ENCODE measurements at regions not wholly inside any gene's neighbourhood (a gene's known extent, or its start where the extent isn't known, plus 50 kb on each side); places are given as distances from the start of the nearest gene placed in this dataset.
"Not testable (repeated sequence)": the region's sequence is repeated elsewhere in the genome, so short reads cannot be mapped to it uniquely, and the experiment has no call there.

DNA sequence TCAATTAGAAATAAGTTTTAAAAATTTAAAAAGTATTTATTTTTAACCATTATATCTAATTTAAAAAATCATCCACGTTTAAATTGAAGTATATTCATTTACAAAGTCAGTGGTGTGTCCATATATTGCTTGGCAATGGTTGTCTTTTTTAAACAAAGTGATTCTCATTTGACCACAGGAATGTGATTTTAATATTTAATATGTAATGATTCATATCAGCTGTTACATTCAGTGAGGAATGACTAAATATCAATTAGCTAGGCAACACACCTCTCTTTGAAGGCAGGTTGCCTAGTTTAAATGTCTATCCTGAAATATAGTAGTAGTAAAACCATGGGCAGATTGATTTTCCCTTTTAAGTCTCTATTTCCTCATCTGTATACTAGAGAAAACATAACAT is 392.2 kb upstream of the CCDC179 start:
- DNase-seq (ENCODE audit: low read depth in 2 of 2) = no peak

DNA sequence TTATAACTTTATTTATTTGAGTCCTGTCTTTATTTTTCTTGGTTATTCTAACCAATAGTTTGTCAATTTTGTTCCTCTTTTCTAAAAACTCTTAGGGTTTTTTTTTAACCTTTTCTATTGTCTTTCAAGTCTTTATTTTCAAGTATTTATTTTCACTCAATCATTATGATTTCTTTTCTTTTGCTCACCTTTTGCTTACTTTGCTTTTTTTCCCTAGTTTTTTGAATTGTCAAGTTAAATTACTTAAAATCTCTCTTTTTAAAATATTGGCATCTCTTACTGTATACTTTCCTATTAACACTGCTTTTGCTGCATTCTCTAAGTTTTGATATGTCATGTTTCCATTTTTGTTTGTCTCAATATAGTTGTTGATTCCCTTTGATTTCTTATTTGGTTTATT is 396.8 kb upstream of the CCDC179 start:
- no peak for DNase-seq (ENCODE audit: low read depth in 2 of 2)

DNA sequence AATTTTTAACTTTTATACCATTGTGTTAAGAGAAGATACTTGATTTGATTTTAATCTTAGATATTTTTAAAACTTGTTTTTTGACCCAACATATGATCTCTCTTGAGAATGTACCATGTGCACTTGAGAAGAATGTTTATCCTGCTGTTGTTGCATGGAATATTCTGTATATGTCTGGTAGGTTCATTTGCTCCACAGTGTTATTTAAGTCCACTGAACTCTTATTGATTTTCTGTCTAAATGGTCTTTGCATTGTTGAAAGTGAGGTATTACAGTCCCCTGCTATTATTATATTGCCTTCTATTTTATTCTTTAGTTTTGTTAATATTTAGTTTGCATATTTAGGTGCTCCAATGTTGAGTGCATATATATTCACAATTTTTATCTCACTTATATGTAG is 397.3 kb upstream of the CCDC179 start:
- no peak for DNase-seq (ENCODE audit: low read depth in 2 of 2)

DNA sequence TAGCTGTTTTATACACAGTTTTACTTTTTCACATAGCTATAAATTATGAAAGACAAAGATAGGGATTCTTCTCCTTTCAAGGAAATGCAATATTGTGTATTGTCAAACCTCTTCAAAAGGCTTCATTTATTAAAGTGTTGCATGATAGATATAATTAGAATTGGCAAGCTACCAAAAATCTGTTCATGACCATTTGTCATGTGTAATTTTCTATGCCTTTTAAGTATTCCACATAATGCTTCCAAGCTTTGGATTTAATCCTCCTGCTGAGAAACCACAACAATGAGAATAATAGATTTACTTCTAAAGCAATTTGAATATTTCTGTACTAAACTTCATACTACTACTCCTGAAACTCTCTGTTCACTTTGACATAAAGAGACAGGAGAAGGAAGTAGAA is 403.2 kb upstream of the CCDC179 start:
- DNase-seq (ENCODE audit: low read depth in 2 of 2) = no peak

DNA sequence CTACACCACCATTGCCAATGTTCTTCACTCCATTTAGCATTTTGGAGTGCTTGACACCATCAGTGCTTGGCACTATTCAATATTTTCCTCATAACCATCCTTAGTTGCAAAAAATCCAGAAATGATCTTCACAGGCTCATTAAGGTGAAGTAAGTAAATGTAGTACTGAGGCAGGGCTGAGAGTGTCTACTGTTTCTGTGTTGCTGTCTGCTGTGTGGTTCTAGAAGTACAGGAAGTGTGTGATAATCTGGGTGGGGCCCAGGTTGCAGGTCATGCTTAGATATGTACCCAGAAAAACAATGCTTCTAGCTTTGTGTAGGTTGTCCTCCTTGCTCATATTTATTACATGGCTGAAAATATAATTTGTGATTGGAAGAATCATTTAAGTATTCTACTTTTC is 411.8 kb upstream of the CCDC179 start:
- no peak for DNase-seq (ENCODE audit: low read depth in 2 of 2)

DNA sequence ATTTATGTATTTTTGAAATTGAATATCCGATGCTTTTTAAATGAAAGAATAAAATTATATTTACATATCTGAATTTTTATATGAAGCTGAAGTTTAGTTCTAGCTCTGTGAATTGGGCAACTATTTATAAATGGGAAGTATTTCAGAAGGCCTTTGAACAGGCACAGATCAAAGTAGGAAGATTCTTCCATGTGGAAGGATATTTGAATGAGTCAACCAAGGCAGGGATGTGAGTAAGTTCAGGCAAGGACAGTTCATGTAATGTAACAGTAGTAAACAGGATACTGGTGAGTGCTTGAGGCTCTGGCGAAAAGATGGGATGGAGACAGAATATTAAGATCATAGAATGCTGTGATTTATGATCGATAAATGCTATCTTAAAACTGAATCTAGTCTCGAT is 417.8 kb upstream of the CCDC179 start:
- DNase-seq (ENCODE audit: low read depth in 2 of 2) = no peak

DNA sequence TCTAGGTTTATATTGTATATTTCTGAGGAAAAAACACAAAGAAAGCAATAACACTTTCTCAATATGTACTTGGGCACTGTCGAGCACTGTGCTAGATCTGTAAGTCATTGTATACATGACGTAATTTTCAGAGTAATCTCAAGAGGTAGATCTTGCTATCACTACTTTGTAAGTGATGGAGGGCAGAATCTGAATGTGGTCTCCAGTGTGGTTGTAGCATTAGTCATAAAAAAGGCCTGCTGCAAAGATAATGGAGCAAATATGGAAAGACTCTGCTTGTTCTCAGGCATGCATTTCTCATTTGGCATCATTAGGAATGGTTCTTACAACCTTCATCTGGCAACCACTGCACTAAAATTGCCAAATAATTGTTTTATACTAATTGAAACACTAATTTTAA is 419.8 kb upstream of the CCDC179 start:
- DNase-seq (ENCODE audit: low read depth in 2 of 2) = no peak

DNA sequence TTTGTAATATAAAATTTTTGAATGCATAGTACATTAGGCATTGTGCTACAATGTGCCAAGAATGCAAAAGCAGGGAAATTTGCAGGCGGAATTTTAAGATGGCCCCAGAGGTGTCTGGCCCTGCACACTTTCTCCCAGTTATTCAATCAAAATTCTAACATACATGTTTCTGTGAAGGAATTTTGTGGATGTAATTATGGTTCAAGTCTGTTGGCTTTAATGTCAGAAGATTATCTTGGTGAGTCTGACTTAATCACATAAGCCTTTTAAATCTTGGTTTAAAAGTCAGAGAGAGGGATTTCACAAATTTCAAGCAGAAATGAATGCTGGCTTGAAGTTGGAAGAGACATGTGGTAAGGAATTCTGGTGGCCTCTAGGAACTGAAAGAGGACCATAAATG is 423.4 kb upstream of the CCDC179 start:
- DNase-seq (ENCODE audit: low read depth in 2 of 2) = no peak

DNA sequence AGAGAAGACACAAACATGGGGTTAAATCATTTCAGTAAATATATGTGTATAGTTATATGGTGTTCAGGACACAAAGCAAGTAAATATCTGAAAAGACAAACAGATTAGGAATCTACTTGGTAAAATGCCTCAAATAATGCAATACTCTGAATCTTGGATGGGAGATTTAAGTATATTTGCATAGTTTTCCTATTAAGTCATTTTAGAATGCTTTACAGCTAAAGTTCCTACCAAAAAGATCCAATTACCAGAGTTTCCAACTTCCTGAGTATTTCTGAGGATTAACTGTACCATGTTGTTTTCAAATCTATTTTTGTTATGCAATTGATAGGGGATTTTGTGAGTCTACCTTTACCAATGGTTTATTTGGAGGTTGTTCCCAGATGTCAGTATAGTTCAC is 424.4 kb upstream of the CCDC179 start:
- DNase-seq (ENCODE audit: low read depth in 2 of 2) = no peak

DNA sequence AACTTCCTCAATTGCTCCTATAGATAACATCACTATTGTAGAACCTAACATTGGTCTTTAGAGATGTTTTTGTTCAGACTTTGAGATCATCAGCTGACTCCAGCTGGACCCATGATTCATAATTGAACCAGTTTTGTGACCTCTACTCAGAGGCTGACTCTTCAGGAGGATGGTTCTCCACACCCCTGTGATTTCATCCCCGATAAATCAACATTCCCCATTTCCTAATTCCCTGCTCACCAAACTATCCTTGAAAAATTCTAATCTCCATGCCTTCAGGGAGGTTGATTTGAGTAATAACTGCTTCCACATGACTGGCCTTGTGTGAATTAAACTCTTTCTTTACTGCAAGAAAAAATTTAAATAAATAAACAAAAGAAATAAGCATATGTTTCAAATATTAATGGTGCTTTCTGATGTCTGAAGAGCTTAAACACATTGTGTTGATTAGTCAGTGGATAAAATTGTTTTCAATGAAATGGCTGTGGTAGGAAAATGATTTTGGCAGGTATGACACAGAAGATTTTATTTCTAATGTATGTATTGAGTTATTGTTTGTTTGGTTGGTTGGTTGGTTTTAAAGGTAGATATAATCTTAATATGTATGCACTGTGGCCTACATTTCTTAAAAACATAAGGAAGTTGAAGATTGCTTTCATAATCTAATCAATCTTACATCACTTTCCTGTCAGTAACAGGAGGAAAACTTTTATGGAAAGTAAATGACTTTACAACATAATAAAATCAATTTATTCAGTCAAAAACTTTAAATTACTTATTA is 427.9 kb upstream of the CCDC179 start:
- no peak for DNase-seq (ENCODE audit: low read depth in 2 of 2)

DNA sequence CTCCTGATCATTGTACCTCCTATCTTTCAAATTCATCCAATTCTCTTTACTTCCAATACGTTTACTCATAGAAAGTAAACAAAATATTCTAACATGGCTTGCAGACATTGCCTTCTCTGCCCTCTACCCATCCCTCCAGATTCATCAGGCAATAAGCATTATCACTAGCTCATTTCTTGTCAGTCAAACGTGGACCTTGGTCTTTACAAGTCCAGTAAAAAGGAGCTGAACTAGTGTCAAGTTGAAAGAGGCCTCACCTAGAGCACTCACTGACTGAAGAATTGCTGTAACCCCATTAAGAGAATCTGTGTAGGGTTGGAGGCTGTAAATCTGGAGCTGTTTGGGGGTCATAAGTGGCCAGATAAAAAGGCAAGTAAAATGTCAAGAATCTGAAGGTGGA is 435.0 kb upstream of the CCDC179 start:
- no peak for DNase-seq (ENCODE audit: low read depth in 2 of 2)

DNA sequence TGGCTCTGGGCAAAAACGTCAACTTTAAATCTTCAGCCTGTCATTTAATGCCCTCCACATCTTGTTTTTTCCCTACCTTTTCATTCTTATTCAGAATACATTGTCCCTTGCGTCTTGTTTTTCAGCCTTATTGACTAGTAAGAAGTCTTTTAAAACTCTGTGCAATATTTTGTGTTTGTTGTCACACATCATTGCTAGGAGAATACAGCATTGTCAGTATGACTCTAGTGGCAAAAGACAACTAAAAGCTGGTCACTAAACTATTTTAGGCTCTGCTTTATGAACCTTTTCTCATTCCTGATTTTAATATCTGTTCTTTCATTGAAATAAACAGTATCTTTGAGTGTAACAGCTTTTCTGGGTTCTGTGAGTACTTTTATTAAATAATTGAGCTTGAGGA is 447.8 kb upstream of the CCDC179 start:
- DNase-seq (ENCODE audit: low read depth in 2 of 2) = no peak

DNA sequence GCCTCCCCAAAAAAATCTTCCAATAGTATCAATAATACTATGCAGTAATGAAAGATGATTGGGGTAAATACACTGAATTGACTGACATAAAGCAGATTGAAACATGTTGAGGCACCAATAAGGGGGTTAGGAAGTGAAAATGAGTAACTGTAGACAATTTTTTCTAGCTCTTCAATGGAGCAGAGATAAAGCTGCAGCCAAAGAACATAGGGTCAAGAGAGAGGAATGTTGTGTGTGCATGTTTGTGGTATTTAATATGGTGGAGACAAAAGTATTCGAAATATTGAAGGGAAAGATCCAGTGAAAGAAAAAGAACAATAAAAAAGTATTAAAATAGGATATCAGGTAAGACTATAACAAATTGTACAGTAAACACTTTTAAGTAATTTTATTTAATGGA is 450.0 kb upstream of the CCDC179 start:
- no peak for DNase-seq (ENCODE audit: low read depth in 2 of 2)

DNA sequence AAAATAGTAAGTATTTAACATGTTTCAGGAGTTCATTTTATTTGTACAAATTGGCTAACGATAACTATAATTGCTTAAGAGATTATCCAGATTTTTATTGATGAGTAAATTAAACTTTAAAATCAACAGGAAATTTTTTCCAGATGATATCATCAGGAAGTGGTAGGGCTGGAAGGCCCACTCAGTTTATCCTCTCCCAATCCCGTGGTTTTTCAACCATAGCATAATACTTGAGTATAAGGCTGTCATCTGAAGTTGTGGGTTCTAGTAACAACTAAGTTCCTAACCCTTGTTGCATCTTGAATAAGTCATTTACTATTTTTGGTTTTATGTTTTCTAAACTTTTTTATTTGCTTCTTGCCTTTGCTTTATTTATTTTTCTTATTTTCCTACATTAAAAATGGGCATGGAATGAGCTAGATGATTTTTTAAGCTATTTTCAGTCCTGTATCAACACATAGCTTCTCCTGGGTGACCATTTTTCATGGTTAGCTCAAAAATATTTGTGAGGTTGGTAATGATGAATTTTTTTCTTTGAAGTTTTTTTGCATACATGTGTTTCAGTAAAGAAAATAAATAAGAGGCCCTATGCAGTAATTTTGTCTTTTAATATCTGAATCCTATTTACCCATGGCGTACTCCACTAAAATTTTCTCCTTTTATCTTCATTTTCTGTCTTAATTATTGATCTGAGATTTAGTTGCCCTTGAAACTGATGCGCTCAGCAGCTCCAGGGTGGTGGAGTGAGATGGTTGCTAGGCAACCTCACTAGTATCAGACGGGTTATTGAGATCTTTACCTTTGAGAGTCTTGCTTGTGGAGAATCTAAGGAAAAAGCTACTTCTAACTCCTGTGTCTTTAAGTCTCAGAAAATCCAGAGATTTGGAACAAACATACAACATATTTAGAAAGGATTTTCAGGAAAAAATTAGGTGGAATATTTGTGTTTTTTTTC is 452.0 kb upstream of the CCDC179 start:
- DNase-seq (ENCODE audit: low read depth in 2 of 2) = no peak

DNA sequence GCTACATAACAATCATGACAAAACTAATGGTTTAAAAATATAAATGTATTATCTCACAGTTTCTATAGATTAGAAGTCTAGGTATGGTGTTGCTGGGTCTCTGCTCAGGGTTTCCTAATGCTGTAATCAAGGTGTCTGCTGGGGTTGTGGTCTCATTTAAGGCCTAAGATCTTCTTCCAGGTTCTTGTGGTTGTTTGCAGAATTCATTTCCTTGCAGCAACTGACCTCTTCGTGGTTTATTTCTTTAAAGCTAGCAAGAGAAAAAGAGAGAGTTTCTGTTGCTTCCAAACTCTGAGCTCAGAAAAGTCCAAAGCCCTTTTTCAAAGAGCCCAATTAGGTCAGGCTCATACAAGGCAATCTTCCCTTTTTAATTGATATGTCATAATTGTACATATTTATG is 452.7 kb upstream of the CCDC179 start:
- no peak for DNase-seq (ENCODE audit: low read depth in 2 of 2)

DNA sequence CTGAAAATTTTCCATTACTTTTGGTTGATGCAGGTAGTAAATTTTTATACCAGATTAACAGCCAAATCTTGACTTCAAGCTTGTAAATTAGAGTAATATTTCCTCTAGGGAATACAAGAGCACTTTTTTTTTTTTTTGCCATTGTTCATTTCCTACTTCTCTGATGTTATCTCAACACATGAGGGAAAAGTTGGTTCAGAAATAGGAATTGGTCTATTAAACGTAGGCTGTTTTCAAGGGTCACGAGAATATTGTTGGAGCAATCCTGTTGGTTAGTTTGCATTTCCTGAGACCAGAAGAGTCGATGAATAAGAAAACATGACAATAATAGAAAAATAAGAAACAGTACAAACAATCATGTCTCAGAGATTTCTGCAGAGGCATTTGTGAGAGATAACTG is 453.9 kb upstream of the CCDC179 start:
- DNase-seq (ENCODE audit: low read depth in 2 of 2) = no peak

DNA sequence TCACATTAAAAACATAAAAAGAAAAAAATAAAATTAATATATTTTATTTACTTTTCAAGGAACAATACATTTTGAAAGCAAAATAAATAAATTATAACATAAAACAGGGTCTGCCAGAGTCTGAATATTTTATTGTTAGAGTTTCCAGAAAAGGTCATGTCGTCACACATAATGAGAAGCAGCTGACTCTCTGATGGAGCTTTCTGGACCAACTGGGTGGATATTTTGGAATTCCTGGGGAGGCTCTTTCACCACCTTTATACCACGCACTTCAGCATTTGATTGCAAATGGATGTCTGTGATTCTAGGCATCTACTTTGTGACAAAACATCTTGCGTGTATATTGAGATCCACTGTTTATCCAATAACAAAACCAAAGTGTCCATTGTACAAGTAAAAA is 455.0 kb upstream of the CCDC179 start:
- no peak for DNase-seq (ENCODE audit: low read depth in 2 of 2)

DNA sequence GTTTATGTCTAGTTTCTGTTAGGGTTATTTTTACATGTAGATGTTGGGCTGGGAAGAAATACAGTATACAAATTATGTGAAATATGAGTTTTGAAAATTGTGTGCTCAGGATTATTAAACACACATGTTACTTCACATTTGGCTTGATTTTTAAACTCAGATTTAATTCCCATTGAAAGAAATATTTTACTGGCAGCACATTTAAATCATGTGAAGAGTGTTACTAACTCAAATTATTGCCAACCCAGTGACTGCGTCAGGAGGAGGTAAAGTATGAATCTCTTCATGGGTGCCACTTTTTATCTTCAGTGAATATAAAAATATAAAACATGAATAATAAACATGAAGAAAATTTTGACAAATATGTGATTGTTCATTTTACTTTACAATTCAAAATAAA is 457.5 kb upstream of the CCDC179 start:
- no peak for DNase-seq (ENCODE audit: low read depth in 2 of 2)

DNA sequence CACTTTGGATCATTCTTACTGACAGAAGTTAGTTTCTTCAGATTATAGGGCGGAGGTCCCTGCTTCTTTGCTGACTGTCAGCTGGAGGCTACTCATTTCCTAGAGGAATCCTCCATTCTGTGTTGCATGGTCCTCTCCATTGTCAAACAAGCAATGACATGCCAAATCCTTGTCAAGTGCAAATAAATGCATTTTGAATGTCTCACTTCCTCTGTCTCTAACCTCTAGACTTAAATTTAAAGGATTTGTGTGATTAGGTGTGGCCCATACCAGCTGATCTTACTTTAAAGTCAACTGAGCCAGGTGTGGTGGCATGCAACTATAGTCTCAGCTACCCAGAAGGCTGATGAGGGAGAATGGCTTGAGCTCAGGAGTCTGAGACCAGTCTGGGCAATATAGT is 458.4 kb upstream of the CCDC179 start:
- no peak for DNase-seq (ENCODE audit: low read depth in 2 of 2)

DNA sequence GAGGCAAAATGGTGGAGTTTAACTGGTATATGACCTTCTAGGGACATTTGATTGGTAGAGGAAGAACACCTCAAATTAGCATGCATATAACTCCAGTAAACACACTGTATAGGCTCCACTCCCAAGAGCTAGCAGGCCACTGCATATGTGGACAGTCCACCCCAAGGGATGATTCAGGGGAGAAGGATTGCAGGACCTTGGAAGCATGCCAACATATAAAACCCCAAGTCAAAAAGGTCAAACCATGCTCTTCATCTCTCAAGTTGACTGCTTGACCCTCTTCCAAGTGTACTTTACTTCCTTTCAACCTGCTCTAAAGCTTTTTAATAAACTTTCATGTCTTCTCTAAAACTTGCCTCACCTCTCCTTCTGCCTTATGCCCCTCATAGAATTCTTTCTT is 459.9 kb upstream of the CCDC179 start:
- DNase-seq (ENCODE audit: low read depth in 2 of 2) = no peak

DNA sequence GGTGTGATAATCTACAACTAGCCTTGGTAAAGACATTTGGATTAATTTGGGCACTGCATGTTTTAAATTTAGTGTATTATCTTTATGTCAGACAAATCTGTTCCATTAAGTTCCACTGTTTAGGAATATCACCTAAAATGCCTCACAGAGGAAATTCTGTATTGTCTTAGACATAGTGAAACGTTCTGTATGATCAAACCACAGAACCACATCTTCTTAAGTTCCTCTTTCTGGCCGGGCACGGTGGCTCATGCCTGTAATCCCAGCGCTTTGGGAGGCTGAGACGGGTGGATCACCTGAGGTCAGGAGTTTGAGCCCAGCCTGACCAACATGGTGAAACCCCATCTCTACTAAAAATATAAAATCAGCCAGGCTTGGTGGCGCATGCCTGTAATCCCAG is 475.3 kb upstream of the CCDC179 start:
- DNase-seq (ENCODE audit: low read depth in 2 of 2) = not testable (repeated sequence)

DNA sequence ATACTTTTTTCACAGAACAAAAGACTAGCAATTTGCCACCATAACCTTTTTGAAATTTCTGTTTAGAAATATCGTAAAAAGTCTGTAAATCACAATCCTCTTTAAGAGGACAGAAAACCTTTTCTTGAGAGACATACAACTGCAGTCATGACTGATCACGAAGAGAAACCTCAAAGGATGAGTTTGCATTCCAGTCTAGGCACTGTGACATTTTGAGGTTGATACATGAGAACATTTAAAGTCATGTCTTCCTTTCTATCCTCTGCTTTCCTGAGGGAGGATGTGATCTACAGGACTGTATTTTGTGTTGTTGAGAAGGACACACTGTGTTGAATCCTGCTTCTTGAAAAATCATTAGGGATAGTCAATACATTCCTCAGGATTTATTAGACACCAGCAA is 476.7 kb upstream of the CCDC179 start:
- no peak for DNase-seq (ENCODE audit: low read depth in 2 of 2)

DNA sequence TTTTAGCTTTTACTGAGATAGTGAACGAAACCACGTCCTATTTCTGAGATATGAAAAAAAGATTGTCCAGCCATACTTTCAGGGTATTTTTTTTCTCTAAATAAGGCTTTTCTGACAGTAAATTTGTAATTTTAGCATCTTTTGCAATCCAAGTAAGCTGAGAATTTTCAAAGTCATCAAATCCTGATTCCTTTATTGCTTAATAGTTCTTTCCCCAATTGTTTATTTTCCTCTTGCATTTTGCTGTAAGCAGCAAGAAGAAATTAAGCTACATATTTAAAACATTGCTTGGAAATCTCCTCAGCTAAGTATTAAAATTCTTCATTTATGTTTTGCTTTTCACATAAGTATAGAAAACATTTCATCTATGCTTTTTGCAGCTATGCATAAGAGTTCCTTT is 493.3 kb upstream of the CCDC179 start:
- no peak for DNase-seq (ENCODE audit: low read depth in 2 of 2)
